ENCODE measurements at regions not wholly inside any gene's neighbourhood (a gene's known extent, or its start where the extent isn't known, plus 50 kb on each side); places are given as distances from the start of the nearest gene placed in this dataset.
A peak's percentile ranks its signal among the peaks of the same experiment; 100 is the strongest.

GRCh38 chr17:72421128-72422092 lies 300.6 kb downstream of the SOX9 start:
- Histone ChIP-seq H3K27ac (no peak overlapping the region), H3K4me3 (no peak overlapping the region), H3K36me3 (no peaks in the 10 kb centered on the region), H3K4me1 (no peaks in the 10 kb centered on the region), H3K9me3 (peaks cover 11% of the 10 kb centered on the region), H3K27me3 (no peaks in the 10 kb centered on the region)
- TF ChIP-seq CTCF (IDR thresholded peaks at IDR 0.05) = no peak
- ATAC-seq (peak; percentile 76), DNase-seq (no peak)
- intact Hi-C loops (cut with DNase I) = no loop called here

- no peak for DNase-seq
- peaks cover 11% of the 10 kb centered on the region for H3K9me3 ChIP-seq
- H3K27ac ChIP-seq = no peak overlapping the region
- H3K4me1 ChIP-seq = no peaks in the 10 kb centered on the region
- no peak for ATAC-seq
- intact Hi-C loops (cut with DNase I) = no loop called here
- H3K27me3 ChIP-seq = no peaks in the 10 kb centered on the region
- no peak overlapping the region for H3K4me3 ChIP-seq
- no peaks in the 10 kb centered on the region for H3K36me3 ChIP-seq
- TF ChIP-seq CTCF (IDR thresholded peaks at IDR 0.05) = no peak
These were observed 301.3 kb downstream of the SOX9 start for GRCh38 chr17:72422204-72422504.

- ATAC-seq (peak; percentile 54), DNase-seq (no peak)
- no peak for TF ChIP-seq CTCF (IDR thresholded peaks at IDR 0.05)
- Histone ChIP-seq H3K9me3 (peaks cover 6% of the 10 kb centered on the region), H3K4me3 (no peak overlapping the region), H3K27ac (no peak overlapping the region), H3K36me3 (no peaks in the 10 kb centered on the region), H3K4me1 (no peaks in the 10 kb centered on the region), H3K27me3 (no peaks in the 10 kb centered on the region)
- intact Hi-C loops (cut with DNase I) = no loop called here
These were observed 301.9 kb downstream of the SOX9 start for GRCh38 chr17:72422505-72423285.

GRCh38 chr17:72423286-72423589 lies 302.4 kb downstream of the SOX9 start:
- ATAC-seq = no peak
- intact Hi-C loops (cut with DNase I) = no loop called here
- H3K27ac ChIP-seq = no peak overlapping the region

GRCh38 chr17:72423718-72424117 lies 302.9 kb downstream of the SOX9 start:
- DNase-seq (no peak), ATAC-seq (no peak)
- intact Hi-C loops (cut with DNase I) = no loop called here
- H3K9me3 ChIP-seq = no peaks in the 10 kb centered on the region
- H3K36me3 ChIP-seq = no peaks in the 10 kb centered on the region
- no peaks in the 10 kb centered on the region for H3K4me1 ChIP-seq
- H3K4me3 ChIP-seq = no peak overlapping the region
- H3K27me3 ChIP-seq = no peaks in the 10 kb centered on the region
- TF ChIP-seq CTCF (IDR thresholded peaks at IDR 0.05) = no peak
- no peak overlapping the region for H3K27ac ChIP-seq

More at GRCh38 chr17:72423286-72423589, 302.4 kb downstream of the SOX9 start:
- DNase-seq = no peak
- Histone ChIP-seq H3K36me3 (no peaks in the 10 kb centered on the region), H3K4me3 (no peak overlapping the region), H3K27me3 (no peaks in the 10 kb centered on the region), H3K9me3 (peaks cover under 1% of the 10 kb centered on the region), H3K4me1 (no peaks in the 10 kb centered on the region)
- TF ChIP-seq CTCF (IDR thresholded peaks at IDR 0.05) = no peak
